GM21447 (cell line): ENCODE measurements at regions not wholly inside any gene's neighbourhood (a gene's known extent, or its start where the extent isn't known, plus 50 kb on each side); places are given as distances from the start of the nearest gene placed in this dataset.

ENCODE experiments used
- ATAC-seq: cut with Tn5 transposase; IDR thresholded peaks from one replicate; pipeline ENCODE4 v1.9.1; 2021; ENCODE audit not compliant: unreplicated experiment

DNA sequence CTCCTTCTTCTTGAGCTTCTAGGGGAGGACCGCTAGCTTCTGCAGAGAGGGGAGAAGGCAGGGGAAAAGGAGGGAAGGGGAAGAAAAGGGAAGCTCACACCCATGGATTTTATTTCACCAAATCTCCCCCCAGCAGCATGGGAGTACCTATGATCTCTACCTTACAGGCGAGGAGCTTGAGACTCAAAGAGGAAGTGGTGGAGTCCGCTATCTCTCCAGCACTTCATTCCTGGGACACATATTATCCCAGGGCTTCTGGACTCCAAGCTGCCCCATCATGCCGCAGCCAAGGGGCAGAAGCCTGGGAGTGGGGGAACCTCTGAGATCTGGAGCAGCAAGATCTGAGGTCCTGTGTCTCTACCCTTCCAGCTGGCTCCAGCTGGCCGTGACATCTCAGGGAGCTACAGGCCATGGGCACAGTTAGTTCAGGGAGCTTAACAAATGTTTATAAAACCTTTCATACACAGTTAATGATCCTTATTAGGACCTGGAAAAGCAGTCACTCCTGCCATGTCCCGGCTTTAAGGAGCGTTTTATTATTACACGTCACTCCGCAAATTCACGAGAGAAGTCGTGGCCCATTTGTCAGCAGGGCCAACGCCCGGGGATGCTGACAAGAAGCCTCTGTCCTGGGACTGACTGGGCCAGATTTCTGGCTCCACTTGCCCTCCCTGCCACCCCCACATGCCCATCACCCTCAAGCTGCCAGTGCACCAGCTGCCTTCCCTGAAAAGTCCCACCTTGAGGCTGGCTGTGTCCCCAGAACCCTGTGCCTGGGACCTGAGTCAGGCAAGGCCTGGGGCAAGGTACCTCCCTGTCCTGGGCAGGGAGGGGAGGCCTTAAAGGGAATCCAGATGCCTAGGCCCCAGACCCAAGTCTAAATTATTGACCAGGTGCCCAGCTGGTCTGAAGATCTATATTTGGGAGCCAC, 132.1 kb upstream of the ZMIZ1 start:
- no peak for ATAC-seq

DNA sequence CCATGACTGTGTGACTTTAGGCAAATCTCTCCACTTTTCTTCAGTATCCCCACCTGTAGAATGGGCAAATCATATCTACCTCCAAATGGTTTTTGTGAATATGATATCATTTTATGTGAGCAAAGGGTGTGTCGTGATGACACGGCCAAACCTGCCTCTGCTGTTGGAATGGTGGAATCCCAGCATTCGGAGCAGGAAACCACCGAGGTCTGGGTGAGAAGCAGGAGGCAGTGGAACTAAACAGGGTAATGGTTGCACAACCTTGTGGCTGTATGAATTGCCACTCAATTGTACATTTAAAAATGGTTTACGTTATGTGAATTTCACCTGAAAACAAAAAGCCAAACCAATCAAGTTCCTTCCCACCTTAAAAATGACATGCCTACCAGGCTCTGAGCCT, 131.4 kb upstream of the ZMIZ1 start:
- no peak for ATAC-seq

DNA sequence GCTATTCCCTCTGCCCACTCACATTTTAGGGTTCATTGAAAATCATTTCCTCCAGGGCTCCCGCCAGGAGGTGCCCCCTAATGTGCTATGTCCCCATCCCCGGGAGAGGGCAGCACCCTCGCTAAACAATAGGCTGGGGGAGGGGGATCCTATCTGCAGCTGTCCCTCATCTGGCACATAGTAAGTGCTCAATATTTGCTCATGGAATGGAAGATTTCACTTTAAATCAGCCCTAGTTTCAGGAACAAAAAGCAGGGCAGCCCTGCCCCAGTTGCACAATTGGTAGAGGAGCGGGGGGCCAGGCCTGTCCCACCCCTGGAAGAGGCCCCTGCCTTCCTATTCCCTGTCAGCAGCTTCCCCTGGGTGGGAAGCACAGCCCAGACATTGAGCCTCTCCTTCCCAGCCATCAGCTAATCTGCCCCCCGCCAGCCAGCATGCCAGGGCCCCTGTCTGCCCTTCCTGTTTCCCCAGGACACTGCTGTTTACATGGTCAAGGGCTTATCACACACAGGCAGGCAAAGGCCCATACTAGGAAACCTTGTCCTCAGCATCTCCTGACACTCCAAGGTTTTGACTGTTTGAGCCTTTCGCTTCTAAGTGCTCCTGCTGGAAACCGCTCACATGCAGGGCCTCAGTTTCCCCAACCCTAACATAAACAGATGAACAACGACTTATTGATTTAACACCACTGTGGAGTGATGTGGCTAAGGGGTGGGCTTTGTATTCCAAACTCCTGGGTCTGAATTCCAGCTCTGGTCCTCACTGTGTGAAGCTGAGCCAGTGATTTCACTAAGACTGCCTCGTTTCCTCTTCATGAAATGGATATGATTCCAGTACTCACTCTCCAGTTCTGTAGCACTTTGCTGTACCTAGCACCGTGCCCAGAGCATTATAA, 130.7 kb upstream of the ZMIZ1 start:
- ATAC-seq, result no peak

DNA sequence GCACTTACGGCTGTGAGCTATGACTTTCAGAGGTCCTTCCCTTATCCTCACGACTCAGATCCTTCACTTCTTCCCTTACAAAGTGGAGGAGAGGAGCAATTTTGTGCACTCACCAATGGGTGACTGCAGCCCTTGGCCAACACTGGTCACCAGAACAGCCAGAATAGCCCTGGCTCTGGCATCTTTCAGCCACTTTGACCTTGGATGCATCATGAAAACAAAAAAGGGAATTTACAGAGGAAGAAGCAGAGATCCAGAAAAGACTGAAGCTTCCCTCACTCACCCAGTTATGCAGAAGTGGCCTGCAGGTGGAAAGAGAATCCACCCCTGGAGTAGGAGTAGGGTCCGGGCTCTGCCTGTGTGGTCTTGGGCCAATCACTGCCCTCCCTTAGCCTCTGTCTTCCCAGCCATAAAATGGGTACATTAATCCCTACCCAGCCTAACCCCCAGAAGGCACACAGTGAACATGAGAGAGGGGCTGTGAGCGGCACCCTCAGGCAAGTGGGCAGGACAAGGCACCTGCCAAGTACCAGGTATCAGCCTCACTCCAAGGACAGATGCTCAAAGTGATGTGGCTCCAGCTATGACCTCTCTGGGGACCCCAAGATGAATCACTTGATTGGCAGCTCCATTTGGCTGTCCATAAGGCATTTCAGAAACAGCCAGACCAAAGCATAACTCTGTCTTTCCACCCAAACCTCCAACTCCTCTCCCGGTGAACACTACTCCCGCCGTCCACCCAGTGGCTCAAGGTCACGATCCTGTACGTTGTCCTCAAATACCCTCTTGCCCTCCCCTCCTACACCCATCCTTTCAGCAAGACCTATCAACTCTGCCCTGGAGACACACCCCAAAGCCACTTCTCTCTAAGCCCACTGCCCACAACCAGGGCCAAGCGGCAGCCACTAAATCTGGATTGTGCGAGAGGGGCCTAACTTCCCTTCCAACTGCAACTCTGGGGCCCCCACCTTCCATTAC, 129.8 kb upstream of the ZMIZ1 start:
- ATAC-seq, result no peak

DNA sequence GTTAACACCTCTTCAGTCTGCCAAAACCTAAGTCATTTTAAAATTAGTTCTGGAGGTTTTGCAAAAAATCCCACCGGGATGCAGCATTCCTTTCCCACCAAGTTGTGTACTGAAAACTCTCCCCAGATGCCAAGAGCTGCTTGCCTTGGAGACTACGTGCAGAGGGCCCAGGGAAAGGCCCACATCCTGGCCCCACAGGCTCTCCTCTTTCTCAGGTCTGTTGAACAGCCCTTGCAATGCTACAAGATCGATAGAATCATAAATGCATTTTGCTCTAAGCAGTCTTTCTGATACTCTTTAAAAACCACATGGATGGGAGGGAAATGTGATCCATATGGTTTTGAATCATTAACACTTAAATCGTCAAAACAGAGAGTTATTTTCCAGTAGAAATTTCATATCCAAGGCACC, 126.7 kb upstream of the ZMIZ1 start:
- no peak for ATAC-seq

DNA sequence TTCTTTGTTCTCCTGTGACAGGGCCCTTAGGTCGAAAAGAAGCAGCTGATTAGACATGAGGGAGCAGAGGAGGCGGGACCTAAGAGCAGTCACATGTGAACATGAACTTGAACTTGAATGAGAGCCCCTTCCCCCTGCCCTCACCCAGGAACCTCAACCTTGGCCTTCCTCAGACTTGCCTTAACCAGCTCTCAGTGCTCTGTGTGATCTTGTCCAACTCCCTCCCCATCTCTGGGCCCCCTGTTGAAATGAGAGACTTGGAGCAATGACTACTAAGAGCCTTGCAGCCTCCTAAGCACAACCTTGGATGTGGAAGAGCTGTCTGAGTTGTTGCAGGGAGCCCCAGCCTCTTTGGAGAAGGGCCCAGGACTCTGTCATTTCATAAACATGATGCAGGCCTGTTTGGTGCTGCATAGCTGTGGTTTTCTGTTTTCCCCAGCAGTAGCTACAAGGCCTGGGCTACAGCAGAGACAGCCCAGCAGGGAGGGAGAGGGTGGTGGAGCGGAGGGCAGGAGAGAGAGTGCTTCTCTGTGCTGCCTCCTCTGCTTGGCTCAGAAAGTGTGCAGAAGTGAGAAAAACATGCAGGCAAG, 123.9 kb upstream of the ZMIZ1 start:
- ATAC-seq, result no peak

DNA sequence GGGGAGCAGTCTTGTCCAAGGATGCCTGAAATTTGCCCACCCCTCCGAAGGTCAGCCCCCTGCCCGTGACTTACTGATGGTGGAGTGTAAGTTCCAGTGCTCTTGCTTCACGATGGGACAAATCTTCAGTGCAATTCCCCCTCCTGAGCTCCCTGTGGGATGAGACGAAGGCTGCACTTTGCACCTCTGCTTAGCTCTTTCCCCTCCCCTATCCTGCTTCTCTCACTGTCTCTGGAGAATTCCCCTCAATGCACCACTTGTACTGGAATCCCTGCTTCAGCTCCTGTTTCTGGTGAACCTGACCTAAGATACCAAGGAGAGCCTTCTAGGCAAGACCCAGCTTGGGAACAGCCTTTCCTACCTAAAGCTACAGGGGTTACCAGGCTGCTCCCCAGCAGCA, 122.9 kb upstream of the ZMIZ1 start:
- no peak for ATAC-seq

DNA sequence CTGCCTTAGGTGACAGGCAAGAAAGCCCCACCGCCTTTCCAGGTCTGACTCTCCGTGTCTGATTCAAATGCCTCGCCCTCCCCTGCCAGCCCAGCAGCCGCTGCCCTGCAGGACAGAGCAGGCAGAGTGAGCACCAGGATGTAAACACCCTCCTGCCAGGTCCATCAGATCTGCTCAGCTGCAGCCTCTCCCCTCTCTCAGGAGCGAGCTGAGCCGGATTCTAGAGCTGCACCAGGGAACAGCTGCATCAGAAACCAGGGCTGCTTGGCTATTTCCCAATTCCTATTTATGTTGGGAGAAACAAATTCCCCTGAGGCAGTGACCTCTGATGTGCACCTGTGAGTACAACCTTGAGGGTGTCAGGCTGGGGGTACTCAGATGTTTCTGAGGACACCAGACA, 121.5 kb upstream of the ZMIZ1 start:
- ATAC-seq, result no peak

DNA sequence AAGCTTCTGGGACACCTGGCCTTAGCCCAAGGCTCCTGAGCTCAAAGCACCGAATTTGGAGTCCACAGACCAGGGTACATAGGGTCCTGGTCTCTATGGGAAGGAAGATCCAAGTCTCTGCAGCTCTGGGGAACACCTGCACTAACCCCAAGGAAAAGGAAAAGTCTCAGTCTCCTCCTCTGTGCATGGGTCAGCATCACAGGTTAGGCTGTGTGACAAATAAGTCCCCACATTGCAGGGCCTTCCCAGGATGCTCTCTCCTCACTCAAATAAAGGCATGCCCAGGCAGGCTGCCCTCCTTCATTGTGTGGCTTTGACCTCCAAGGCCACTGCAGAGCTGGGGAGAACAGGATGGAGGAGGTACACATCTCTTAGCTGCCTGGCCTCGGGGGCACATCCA, 121.0 kb upstream of the ZMIZ1 start:
- ATAC-seq, result no peak

DNA sequence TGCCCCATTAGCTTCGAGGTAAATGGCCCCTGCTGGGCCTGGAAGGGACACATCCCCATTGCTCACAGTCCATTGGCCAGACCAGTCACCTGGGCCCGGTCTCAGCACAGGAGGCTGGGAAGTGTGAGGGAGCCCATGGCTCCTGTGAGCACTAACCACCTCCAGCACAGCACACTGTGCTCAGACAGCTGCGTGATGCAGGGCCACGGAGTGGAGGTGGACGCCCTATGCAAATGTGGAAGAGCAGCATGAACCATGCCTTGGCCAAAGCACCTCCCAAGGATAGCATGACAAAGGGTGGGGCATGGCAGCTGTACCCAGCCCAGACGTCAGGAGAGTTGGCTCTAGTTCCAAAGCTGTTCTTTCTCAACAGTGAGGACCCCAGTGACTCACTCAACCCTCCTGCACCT, 120.1 kb upstream of the ZMIZ1 start:
- ATAC-seq, result no peak

DNA sequence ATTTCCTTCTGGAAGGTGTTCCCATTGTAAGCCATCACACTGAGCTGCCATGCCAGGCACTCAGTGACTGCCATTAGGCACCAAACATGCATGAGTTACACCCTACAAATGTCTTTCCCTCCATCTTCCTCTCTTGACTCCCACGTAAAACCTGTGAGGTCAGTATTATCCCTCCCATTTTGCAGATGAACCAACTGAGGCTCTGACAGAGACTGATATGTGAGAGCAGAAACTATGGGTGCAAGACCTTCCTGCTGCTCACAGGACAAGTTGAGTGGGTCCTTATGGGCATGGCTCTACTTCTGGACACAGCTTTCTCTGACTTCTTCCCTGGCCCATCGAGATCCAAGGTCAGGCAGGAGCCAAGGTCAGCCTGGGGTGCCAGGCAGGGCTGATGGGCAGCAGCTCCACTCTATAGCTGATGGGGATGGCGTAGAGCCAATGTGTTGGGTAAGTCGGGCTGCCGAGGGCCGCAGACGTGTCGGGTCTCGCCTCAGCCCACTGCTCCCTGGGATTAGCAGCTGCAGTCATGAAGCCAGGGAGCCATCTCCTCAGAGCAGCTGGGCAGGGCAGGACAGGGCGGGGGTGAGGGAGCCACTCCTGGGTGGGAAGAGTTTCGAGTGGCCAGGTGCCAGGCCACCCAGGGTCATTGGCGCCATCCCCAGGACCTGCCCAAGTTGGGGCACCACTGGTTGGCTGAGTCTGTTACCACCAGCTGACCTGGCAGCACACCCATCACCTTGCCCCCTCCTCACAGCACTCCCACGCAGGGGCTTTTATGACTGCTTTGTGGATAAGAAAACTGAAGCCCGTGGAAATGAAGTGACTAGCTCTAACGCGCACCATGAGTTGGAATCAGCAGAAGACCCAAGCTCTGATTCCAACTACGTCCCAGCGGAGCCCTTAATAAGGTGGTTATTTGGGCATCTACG, 117.8 kb upstream of the ZMIZ1 start:
- no peak for ATAC-seq

DNA sequence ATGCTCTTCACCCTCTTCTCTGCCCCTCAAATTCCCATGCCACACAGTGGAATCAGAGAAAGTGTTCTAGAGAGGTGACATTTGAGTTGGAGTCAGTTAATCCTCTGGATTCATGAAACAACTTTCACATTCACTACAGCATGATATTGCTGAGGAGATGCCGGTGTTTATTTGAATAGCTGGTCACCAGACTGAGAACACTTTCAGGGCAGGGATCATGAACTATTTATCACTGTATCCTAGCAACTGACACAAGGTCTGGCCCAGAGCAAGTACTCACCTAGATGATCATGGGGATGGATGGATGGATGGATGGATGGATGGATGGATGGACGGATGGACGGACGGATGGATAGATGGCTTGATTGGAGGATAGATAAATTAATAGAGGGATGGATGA, 116.7 kb upstream of the ZMIZ1 start:
- ATAC-seq, result no peak

DNA sequence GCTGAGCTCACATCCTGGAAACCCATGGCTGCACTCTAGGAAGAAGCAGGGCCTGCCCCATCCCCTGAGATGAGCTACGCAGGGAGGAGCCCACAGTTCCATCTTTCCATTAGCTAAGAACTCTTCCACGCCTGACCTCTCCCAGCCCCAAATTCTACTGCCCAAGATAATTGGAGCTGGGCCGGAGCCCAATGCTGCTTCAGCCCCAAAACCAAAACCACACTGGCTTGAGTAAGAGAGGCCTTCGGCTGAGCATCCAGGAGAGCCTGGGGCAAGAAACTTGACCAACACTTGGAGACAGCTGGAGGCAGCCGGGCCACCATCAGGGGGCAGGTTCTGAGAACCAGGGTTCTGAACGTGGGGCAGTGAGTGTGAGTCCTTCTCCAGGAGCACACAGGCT, 116.1 kb upstream of the ZMIZ1 start:
- ATAC-seq, result no peak

DNA sequence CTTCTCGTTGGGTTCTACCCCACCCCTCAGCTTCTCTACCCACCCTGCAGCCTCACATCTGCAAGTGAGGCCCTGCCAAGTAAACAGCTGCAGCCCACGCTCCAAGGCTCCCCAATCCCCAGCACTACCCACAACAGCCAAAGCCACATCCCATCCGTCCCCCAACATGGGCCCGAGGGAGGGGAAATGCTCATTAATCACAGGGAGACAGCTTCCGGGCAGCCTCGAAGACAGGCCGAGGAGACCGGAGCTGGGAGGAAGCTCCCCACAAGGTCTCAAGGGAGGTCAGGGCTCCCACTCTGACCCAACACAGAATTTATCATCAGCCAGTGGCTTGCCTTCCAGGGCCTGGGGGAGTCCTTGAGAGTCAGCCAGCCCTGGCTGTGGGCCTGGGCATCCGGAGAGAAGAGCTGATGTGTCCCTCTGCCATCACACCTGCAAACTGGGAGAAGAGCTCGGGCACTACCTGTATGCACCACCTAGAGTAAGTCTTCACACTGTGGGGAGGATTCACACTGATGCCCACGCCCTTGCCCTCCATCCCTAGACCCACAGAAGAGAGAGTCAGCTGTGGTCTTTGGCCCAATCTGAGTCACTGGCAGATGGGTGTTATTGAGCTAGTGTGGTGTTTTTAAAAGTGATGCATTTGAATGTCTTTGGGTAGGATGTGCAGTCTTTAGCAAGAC, 115.5 kb upstream of the ZMIZ1 start:
- ATAC-seq, result peak; percentile 73

DNA sequence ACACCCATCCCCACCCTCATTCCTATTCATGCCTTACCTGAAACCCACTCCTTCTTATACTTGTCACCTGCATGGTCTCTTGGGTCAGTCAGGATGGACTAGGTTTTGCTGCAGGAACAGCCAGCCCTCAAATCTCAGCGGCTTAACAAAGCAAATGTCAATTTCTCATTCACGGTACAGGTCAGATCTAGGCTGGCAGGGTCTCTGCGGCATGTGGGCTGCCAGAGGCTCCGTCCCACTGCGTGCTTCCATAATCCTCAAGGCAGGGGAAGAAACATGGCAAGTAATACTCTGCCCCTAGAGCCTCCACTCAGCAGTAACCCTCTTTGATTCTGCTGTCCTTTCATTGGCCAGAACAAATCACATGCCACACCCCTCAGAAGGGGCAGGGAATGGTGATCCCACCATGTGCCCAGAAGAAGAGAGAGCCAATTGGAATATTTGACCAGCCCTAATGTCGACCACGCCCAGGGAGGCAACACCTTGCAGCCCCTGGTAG, 114.9 kb upstream of the ZMIZ1 start:
- no peak for ATAC-seq

DNA sequence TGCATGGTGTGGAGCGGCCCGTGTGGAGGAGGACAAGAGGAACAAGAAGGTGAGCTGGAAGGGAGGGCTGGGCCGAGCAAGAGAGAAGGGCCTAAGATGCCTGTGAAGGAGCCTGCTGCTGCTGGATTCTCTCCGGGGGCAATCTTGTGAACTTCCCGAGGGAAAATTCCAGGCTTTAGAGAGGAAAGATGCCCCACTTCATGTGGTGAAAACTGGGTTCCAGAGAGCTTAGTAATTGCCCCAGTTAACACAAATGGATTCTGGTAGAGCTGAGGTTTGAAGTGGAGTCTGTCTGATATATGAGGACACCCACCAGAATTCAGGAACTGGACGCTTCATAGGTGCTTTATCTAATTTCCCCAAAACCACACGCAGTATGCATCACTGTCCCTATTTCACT, 114.1 kb upstream of the ZMIZ1 start:
- ATAC-seq, result no peak

DNA sequence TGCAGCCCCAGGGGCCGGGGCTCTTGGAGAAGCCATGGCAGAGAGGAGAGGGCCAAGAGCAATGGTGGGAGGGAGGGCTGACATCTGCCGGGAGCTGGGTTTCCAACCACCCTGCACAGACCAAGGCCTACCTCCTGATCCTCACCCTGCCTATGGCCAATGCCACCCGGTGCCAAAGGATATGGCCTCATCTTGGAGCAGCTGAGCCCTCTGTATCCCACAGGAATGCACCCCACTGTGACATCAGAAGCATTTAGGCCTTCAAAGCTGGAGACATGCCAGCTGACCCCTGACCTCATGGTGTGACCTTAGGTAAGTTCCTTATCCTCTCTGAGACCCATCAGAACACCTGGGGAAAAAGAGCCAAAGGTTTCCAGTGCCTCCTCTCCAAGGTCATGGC, 113.6 kb upstream of the ZMIZ1 start:
- ATAC-seq, result no peak

DNA sequence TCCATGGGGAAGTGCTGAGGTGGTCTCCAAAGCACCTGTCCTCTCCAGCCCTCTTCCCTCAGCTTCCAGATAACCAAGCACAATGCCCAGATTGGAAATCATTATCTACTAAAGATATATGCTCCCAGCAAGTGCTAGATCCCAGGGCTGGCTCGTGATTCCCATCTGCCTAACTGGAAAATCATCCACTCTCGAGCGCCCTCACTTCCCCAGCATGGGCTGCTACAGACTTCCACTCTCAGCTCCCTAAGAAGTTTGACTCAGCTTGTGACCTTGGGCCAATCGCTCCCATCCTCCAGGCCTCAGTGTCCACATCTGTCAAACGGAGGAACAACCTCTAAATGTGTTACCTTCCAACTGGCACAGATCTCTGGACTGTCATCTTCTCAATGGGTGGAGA, 112.4 kb upstream of the ZMIZ1 start:
- no peak for ATAC-seq
